SK-N-SH treated with all-trans-retinoic acid at 6 μM for 48 hours (cell line): ENCODE measurements at regions not wholly inside any gene's neighbourhood (a gene's known extent, or its start where the extent isn't known, plus 50 kb on each side); places are given as distances from the start of the nearest gene placed in this dataset.

ENCODE experiments used
- ARNTL ChIP-seq: fragments of 450-650 bp; formaldehyde crosslinking; IDR thresholded peaks from 2 replicates; pipeline ENCODE4 v1.5.0; 2020; ENCODE audit warnings: low read depth, mild to moderate bottlenecking, moderate library complexity, borderline replicate concordance
- BACH2 ChIP-seq: fragments of 250-450 bp; sonication (Bioruptor Pico); IDR thresholded peaks from 2 replicates; pipeline ENCODE4 v1.9.0; 2021; ENCODE audit warnings: mild to moderate bottlenecking, borderline replicate concordance
- CREB5 ChIP-seq: fragments of 250-450 bp; sonication (Bioruptor Pico); IDR thresholded peaks from 2 replicates; pipeline ENCODE4 v1.5.1; 2020; ENCODE audit warnings: low read depth, mild to moderate bottlenecking, moderate library complexity
- ESRRG ChIP-seq: fragments of 250-450 bp; sonication (Bioruptor Pico); IDR thresholded peaks from 2 replicates; pipeline ENCODE4 v1.6.1; 2021; ENCODE audit warnings: mild to moderate bottlenecking
- GLIS3 ChIP-seq: fragments of 250-450 bp; sonication (Bioruptor Pico); IDR thresholded peaks from 2 replicates; pipeline ENCODE4 v1.5.0; 2020; ENCODE audit warnings: mild to moderate bottlenecking, moderate library complexity
- PATZ1 ChIP-seq: fragments of 250-450 bp; sonication (Bioruptor Pico); IDR thresholded peaks from 2 replicates; pipeline ENCODE4 v1.8.0; 2020; ENCODE audit warnings: mild to moderate bottlenecking, moderate library complexity, borderline replicate concordance
- PPARA ChIP-seq: fragments of 250-450 bp; sonication (Bioruptor Pico); IDR thresholded peaks from 2 replicates; pipeline ENCODE4 v1.5.0; 2020; ENCODE audit warnings: mild to moderate bottlenecking, borderline replicate concordance
- SNAI2 ChIP-seq: fragments of 250-450 bp; sonication (Bioruptor Pico); IDR thresholded peaks from 2 replicates; pipeline ENCODE4 v1.5.0; 2020; ENCODE audit warnings: mild to moderate bottlenecking, moderate library complexity
- TCF4 ChIP-seq: fragments of 250-450 bp; sonication (Bioruptor Pico); IDR thresholded peaks from 2 replicates; pipeline ENCODE4 v1.8.0; 2021; ENCODE audit warnings: mild to moderate bottlenecking, moderate library complexity, borderline replicate concordance
- TOX ChIP-seq: fragments of 250-450 bp; sonication (Bioruptor Pico); IDR thresholded peaks from 2 replicates; pipeline ENCODE4 v1.8.0; 2021; ENCODE audit warnings: mild to moderate bottlenecking, moderate library complexity, borderline replicate concordance
- ZFP3 ChIP-seq: fragments of 250-450 bp; sonication (Bioruptor Pico); IDR thresholded peaks from 2 replicates; pipeline ENCODE4 v1.5.0; 2020; ENCODE audit warnings: mild to moderate bottlenecking, moderate library complexity
- ZFP30 ChIP-seq: fragments of 450-650 bp; formaldehyde crosslinking; IDR thresholded peaks from 2 replicates; pipeline ENCODE4 v1.5.0; 2022; ENCODE audit warnings: mild to moderate bottlenecking, moderate library complexity

GRCh38 chr15:52922871-52923270 lies 132.7 kb upstream of the ONECUT1 start:
- TF ChIP-seq ZFP3 (CRISPR knock-in tag) (no peak), TCF4 (CRISPR knock-in tag) (no peak), PATZ1 (CRISPR knock-in tag) (no peak), SNAI2 (CRISPR knock-in tag) (no peak), GLIS3 (no peak), TOX (CRISPR knock-in tag) (no peak), CREB5 (CRISPR knock-in tag) (no peak), ZFP30 (CRISPR knock-in tag) (no peak), ESRRG (no peak), ARNTL (CRISPR knock-in tag) (no peak), BACH2 (no peak), PPARA (no peak)
